Trophoblast cell (in vitro differentiated cells and primary cell): ENCODE measurements at regions not wholly inside any gene's neighbourhood (a gene's known extent, or its start where the extent isn't known, plus 50 kb on each side); places are given as distances from the start of the nearest gene placed in this dataset.
A peak's percentile ranks its signal among the peaks of the same experiment; 100 is the strongest.

Experiments
- DNase-seq, 2 donors: peaks; one replicate each; pipeline ENCODE4 v3.0.0-alpha.2; 2016
- H2AFZ ChIP-seq: 2 replicates; pipeline ENCODE4 v1.6.1; 2013; ENCODE audit warnings: low read length, moderate library complexity, mild to moderate bottlenecking; ENCODE audit not compliant: insufficient read depth, poor library complexity
- H2AK5ac ChIP-seq: 2 replicates; pipeline ENCODE4 v1.6.1; 2013; ENCODE audit warnings: mild to moderate bottlenecking, low read length
- H2BK120ac ChIP-seq: 2 replicates; pipeline ENCODE4 v1.6.1; 2013; ENCODE audit warnings: low read length, mild to moderate bottlenecking, moderate library complexity; ENCODE audit not compliant: insufficient read depth, poor library complexity
- H2BK12ac ChIP-seq: 2 replicates; pipeline ENCODE4 v1.6.1; 2013; ENCODE audit warnings: mild to moderate bottlenecking, low read length, moderate library complexity
- H2BK5ac ChIP-seq: 2 replicates; pipeline ENCODE4 v1.6.1; 2013; ENCODE audit warnings: low read length, low read depth, moderate library complexity, mild to moderate bottlenecking; ENCODE audit not compliant: poor library complexity
- H3K14ac ChIP-seq: 2 replicates; pipeline ENCODE4 v1.6.1; 2013; ENCODE audit warnings: mild to moderate bottlenecking, low read length
- H3K18ac ChIP-seq: 2 replicates; pipeline ENCODE4 v1.6.1; 2013; ENCODE audit warnings: mild to moderate bottlenecking, low read length
- H3K23ac ChIP-seq: 2 replicates; pipeline ENCODE4 v1.6.1; 2013; ENCODE audit warnings: low read length
- H3K27ac ChIP-seq: 2 replicates; pipeline ENCODE4 v1.5.1; 2013; ENCODE audit warnings: low read depth, mild to moderate bottlenecking, inconsistent platforms, low read length, moderate library complexity
- H3K27me3 ChIP-seq: 2 replicates; pipeline ENCODE4 v1.6.1; 2013; ENCODE audit warnings: inconsistent platforms, mild to moderate bottlenecking, low read length, moderate library complexity; ENCODE audit not compliant: insufficient read depth
- H3K36me3 ChIP-seq, 2 experiments: 1 replicate in 1 of 2; 2 replicates in 1 of 2; pipeline ENCODE4 v1.6.1; 2013; ENCODE audit warnings: low read length in 2 of 2, mild to moderate bottlenecking in 2 of 2, moderate library complexity in 1 of 2; ENCODE audit not compliant: insufficient read depth in 2 of 2, control insufficient read depth in 1 of 2
- H3K4ac ChIP-seq: 2 replicates; pipeline ENCODE4 v1.6.1; 2013; ENCODE audit warnings: low read depth, mild to moderate bottlenecking, low read length, moderate library complexity
- H3K4me1 ChIP-seq, 2 experiments: 1 replicate in 1 of 2; 2 replicates in 1 of 2; pipeline ENCODE4 v1.6.1; 2013; ENCODE audit warnings: low read length in 2 of 2, mild to moderate bottlenecking in 2 of 2, moderate library complexity in 1 of 2; ENCODE audit not compliant: insufficient read depth in 2 of 2, control insufficient read depth in 1 of 2
- H3K4me2 ChIP-seq: 2 replicates; pipeline ENCODE4 v1.6.1; 2013; ENCODE audit warnings: inconsistent platforms, mild to moderate bottlenecking, low read length, moderate library complexity
- H3K4me3 ChIP-seq: 2 replicates; pipeline ENCODE4 v1.5.1; 2013; ENCODE audit warnings: mild to moderate bottlenecking, low read depth, low read length, inconsistent platforms
- H3K79me1 ChIP-seq: one replicate; pipeline ENCODE4 v1.6.1; 2013; ENCODE audit warnings: low read length
- H3K79me2 ChIP-seq: 2 replicates; pipeline ENCODE4 v1.6.1; 2013; ENCODE audit warnings: low read length, mild to moderate bottlenecking; ENCODE audit not compliant: control insufficient read depth, insufficient read depth, poor library complexity
- H3K9ac ChIP-seq: 2 replicates; pipeline ENCODE4 v1.6.1; 2013; ENCODE audit warnings: mild to moderate bottlenecking, low read length
- H3K9me3 ChIP-seq: 2 replicates; pipeline ENCODE4 v1.6.1; 2013; ENCODE audit warnings: low read depth, mild to moderate bottlenecking, control low read depth, inconsistent platforms, low read length; ENCODE audit not compliant: insufficient read depth
- H4K12ac ChIP-seq: 2 replicates; pipeline ENCODE4 v1.6.1; 2013; ENCODE audit warnings: low read depth, mild to moderate bottlenecking, low read length, moderate library complexity
- H4K8ac ChIP-seq: 2 replicates; pipeline ENCODE4 v1.6.1; 2013; ENCODE audit warnings: low read depth, mild to moderate bottlenecking, low read length, moderate library complexity
- H4K91ac ChIP-seq: one replicate; pipeline ENCODE4 v1.6.1; 2013; ENCODE audit warnings: low read depth, mild to moderate bottlenecking, low read length, moderate library complexity
- WGBS: extraction: QIAGEN DNeasy Blood & Tissue Kit; methylation state at CpG from one replicate; pipeline ENCODE4 v1.1.7; 2013; ENCODE audit warnings: missing lambda C conversion rate; ENCODE audit not compliant: insufficient read length, insufficient coverage; ENCODE audit errors: extremely low coverage; 5-methylcytosine and 5-hydroxymethylcytosine counted together

DNA sequence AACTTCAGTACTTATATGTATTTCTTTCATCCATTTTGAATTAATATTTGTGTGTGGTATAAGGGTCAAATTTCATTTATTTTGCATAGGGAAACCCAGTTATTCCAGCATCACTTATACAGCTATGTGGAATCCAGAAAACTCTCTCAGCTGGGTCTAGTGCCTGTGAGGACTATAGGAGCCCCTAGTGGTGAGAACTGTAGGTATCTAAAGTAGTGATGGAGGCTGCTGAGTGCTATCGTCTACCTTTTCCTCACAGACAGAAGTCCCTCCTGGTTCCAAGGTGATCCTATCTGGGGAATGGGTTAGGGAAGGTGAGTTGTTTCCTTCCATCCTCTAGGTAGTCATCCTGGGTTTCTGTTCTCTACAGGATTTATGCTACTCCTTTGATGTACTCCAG, 352.0 kb upstream of the C1orf87 start:
- Histone ChIP-seq H3K18ac (no peak overlapping the region), H2AFZ (no peak overlapping the region), H4K8ac (no peak overlapping the region), H3K4me3 (no peak overlapping the region), H3K9me3 (no peaks in the 10 kb centered on the region), H2BK12ac (no peak overlapping the region), H4K12ac (no peak overlapping the region), H3K4ac (no peak overlapping the region), H3K36me3 (no peaks in the 10 kb centered on the region), H3K4me1 (no peaks in the 10 kb centered on the region), H3K14ac (no peak overlapping the region), H3K9ac (no peak overlapping the region), H2AK5ac (no peak overlapping the region), H3K23ac (no peak overlapping the region), H3K4me2 (no peak overlapping the region), H3K27me3 (no peaks in the 10 kb centered on the region), H4K91ac (no peak overlapping the region), H3K27ac (no peak overlapping the region), H2BK120ac (no peak overlapping the region), H2BK5ac (no peak overlapping the region), H3K79me1 (no peaks in the 10 kb centered on the region), H3K79me2 (no peaks in the 10 kb centered on the region)
- DNase-seq, result peak in 1 of 2 donors; percentile 34
- WGBS, result no CpG with 5 or more reads among the region's 1 CpG

GRCh38 chr1:60423146-60423780, 349.7 kb upstream of the C1orf87 start:
- no peak overlapping the region for H3K14ac ChIP-seq
- H3K4me1 ChIP-seq, result no peaks in the 10 kb centered on the region
- no peak overlapping the region for H4K91ac ChIP-seq
- no peak overlapping the region for H4K8ac ChIP-seq
- no peak overlapping the region for H2BK120ac ChIP-seq
- H3K4ac ChIP-seq, result no peak overlapping the region
- H3K79me2 ChIP-seq, result no peaks in the 10 kb centered on the region
- no peak overlapping the region for H3K4me2 ChIP-seq
- no peak overlapping the region for H3K23ac ChIP-seq
- no peak overlapping the region for H3K9ac ChIP-seq
- no peak overlapping the region for H2AFZ ChIP-seq
- no peak overlapping the region for H3K27ac ChIP-seq
- no peaks in the 10 kb centered on the region for H3K36me3 ChIP-seq
- H2BK12ac ChIP-seq, result no peak overlapping the region
- H4K12ac ChIP-seq, result no peak overlapping the region
- no peak overlapping the region for H2AK5ac ChIP-seq
- WGBS, result no CpG with 5 or more reads among the region's 5 CpGs
- H3K79me1 ChIP-seq, result no peaks in the 10 kb centered on the region
- no peak overlapping the region for H2BK5ac ChIP-seq
- H3K9me3 ChIP-seq, result no peaks in the 10 kb centered on the region
- H3K18ac ChIP-seq, result no peak overlapping the region
- no peaks in the 10 kb centered on the region for H3K27me3 ChIP-seq
- DNase-seq, result no peak
- H3K4me3 ChIP-seq, result no peak overlapping the region

DNA sequence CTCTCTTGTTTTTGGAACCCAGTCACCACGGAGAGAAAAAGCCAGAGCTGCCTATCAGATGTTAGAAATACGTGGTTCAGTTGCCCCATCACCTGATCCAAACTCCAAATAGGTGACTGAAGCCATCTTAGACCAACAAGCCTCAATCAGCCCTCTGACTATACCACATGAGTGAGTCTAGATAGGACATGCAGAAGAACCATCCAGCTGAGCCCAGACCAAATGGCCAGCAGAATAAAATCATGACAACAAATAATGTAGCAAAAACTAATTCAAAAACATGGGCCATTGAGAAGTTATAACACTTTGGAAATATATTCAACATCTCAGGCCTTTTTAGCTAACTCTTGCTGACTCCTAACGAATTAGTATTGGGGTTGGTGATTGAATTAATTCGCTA, 348.4 kb upstream of the C1orf87 start:
- Histone ChIP-seq H3K14ac (no peak overlapping the region), H3K4me1 (no peaks in the 10 kb centered on the region), H3K4me3 (no peak overlapping the region), H2AK5ac (no peak overlapping the region), H3K36me3 (no peaks in the 10 kb centered on the region), H3K9ac (no peak overlapping the region), H2BK12ac (no peak overlapping the region), H4K12ac (no peak overlapping the region), H2AFZ (no peak overlapping the region), H2BK120ac (no peak overlapping the region), H4K91ac (no peak overlapping the region), H2BK5ac (no peak overlapping the region), H3K79me2 (no peaks in the 10 kb centered on the region), H3K27ac (no peak overlapping the region), H3K18ac (no peak overlapping the region), H3K9me3 (no peaks in the 10 kb centered on the region), H3K4me2 (no peak overlapping the region), H4K8ac (no peak overlapping the region), H3K27me3 (no peaks in the 10 kb centered on the region), H3K4ac (no peak overlapping the region), H3K23ac (no peak overlapping the region), H3K79me1 (no peaks in the 10 kb centered on the region)
- WGBS, result no CpG with 5 or more reads among the region's 4 CpGs
- DNase-seq, result no peak

DNA sequence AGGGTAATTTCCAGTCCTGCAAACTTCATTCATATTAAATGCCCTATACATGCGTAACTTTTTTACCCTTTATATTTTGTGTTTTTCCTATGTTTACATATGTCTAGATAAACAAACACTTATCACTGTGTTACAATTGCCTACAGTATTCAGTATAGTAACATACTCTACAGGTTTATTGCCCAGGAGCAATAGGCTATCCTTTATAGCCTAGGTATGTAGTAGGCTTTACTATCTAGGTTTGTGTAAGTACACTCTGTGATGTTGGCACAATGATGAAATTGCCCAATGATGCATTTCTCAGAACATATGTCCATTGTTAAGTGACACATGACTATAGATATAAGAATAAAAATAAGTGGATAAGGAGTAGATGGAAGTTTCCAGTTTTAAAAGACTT, 345.5 kb upstream of the C1orf87 start:
- Histone ChIP-seq H2BK120ac (no peak overlapping the region), H3K9ac (no peak overlapping the region), H3K79me2 (no peaks in the 10 kb centered on the region), H2BK5ac (no peak overlapping the region), H3K14ac (no peak overlapping the region), H4K12ac (no peak overlapping the region), H3K4me3 (no peak overlapping the region), H3K36me3 (no peaks in the 10 kb centered on the region), H3K4me2 (no peak overlapping the region), H2AK5ac (no peak overlapping the region), H3K18ac (no peak overlapping the region), H2BK12ac (no peak overlapping the region), H3K4ac (no peak overlapping the region), H4K91ac (no peak overlapping the region), H4K8ac (no peak overlapping the region), H3K9me3 (no peaks in the 10 kb centered on the region), H2AFZ (no peak overlapping the region), H3K27ac (no peak overlapping the region), H3K79me1 (no peaks in the 10 kb centered on the region), H3K4me1 (no peaks in the 10 kb centered on the region), H3K23ac (no peak overlapping the region), H3K27me3 (no peaks in the 10 kb centered on the region)
- no CpG with 5 or more reads among the region's 1 CpG for WGBS
- no peak for DNase-seq
